ENCODE measurements at regions not wholly inside any gene's neighbourhood (a gene's known extent, or its start where the extent isn't known, plus 50 kb on each side); places are given as distances from the start of the nearest gene placed in this dataset.

DNA sequence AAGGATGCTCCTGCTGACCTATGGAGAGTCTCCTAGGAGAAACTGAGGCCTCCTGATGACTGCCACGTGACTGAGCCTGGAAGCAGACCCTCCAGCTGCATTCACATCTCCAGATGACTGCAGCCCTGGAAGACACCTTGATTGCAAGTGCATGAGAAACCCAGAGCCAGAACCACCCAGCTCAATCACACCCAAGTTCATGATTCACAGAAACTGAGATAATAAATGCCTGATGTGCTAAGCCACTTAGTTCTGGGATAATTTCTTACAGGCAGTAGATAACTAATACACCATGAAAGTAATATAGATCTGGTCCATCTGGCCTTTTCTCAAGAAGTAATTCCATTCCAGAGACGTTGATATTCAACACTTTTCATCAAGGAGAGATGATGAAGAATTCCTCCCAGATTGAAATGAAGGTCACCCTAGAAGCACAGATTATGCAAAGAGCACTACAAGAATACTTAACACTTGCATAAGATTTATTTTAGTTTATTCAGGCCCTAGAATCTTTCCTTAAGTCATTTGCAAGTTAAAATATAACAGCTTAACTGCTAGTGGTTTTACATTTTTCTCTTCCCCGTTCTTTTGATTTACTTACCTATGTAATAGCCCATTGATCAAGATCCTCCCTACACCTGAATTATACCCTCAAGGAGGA lies 208.2 kb upstream of the INHBA start:
- DNase-seq: peak; percentile 9

DNA sequence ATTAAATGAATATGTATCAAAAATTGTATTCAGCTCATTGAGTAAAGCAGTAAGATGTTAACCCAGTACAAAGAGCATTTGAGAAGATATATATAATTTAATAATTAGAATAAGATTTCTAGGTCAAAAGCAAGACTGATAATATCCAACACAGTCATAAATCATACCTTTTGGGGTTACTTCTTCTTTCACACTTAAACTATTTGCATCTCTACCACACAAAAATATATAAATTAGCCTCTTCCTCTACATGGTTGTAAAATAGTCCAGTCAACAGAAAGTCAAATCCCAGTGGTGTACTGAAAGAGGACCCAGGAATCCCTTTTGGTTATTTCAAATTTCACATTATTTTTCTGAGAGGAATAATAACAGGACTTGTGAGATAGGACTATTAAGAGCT lies 204.6 kb upstream of the INHBA start:
- no peak for DNase-seq

GRCh38 chr7:41900532-41900931 lies 197.6 kb upstream of the INHBA start:
- DNase-seq: no peak

DNA sequence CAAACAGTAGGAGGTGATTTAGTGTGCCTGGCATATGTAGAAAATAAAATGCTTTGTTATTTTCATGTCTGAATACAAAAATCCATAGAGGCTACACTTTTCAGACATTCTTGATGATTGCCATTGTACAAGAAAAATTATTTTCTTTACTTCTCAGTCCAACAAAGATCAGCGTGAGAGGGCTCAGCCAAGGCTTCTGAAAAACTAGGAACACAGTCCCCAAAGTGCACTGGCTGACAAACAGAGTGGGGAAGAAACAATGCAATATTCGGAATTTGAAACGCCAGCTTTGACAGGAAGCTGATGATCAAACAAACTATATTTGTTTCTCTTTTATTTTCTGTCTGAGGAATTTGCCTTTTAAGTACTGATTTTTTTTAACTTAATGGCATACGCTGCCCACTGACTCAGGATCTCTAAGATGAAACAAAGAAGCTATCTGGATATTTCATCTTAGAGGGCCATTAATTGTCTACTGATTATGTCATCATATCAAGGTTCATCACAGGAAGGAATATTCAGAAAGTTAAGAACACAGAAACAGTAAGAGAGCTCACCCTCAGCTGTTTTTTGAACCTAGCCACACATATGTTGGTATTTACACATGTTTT lies 197.0 kb upstream of the INHBA start:
- no peak for DNase-seq

- no peak for DNase-seq
These were observed 190.8 kb upstream of the INHBA start for GRCh38 chr7:41893656-41894055.

GRCh38 chr7:41892356-41893100 lies 189.6 kb upstream of the INHBA start:
- no peak for DNase-seq

DNA sequence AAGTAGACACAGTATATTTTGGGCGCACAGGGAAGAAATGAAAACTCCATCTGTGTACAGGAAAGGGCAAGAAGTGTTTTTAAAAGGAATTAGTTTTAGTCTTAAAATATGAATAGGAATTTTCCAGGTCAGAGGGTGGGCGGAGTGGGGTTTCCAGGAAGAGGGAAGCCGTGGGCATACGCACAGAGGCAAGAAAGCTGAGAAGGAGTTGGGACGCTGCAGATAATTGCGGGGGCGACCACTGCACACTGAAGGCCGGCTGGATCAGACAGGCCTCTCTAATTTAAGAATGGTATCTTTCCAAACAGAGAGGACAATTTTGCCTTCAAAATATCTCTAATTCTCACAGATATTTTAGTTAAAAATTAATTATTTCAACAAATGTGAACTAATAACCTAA lies 189.1 kb upstream of the INHBA start:
- DNase-seq: no peak

DNA sequence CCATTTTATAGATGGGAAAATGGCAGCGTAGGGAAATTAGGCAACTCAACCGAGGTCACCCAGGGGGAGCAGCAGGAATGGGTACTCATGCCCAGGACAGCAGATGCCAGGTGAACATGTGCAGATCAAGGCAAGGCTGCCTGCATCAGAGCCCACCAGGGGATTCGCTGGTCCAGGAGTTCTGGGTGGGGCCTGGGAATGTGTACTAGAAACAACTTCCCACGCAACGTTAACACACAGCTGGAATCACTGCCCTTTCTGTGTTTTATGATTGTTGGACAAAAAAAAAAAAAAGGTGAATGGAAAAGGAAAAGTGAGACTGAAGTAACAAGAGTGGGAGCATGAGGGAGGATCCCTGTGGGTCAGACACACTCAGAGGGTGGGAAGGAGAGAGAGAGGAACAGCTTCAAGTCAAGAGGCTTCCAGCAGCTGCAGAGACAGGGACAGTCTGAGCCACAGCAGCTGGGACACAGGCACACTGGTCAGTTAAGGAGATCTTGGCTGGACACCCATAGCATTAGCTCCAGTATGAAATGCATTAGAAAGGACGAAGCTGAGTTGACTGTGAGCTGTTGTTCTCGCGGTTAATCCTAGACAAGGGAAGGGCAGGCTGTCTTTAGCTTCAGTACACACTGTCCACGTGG lies 187.9 kb upstream of the INHBA start:
- DNase-seq: peak; percentile 84

DNA sequence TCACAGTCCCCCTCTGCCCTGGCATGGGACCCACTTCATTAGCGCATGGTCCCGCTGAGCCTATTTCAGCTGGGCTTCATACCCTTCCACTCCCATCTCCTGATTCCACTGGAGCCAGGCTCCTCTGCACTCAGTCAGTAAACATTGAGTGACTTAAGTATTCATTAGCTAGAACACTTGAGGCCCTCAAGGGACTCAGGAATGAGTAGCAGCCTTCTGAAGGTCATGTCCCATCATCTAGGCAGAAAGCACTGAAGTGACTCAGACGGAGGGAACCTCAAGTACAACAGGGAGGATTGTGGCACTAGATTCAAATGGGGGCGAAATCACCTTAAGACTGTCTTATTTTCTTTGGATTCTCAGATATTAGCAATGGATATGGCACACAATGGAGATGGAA lies 186.6 kb upstream of the INHBA start:
- no peak for DNase-seq

DNA sequence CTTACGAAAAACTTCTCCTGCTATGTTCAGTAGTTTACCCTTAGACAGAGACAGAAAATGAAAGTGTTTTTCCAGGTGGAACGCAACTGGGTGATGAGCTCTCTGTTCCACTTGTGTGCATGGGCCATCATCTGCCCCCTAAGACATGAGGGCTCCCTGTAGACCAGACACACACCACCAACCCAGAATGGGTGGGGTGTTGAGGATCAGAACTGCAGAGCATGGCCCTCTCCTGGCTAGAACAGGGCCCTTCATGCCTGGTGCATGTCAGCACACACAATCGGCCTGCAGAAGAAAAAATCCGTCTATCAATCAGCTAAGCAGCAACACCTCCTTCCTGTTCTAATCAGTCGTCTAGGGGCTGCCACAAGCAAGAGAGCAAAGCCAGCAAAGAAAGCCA lies 186.2 kb upstream of the INHBA start:
- DNase-seq: no peak

DNA sequence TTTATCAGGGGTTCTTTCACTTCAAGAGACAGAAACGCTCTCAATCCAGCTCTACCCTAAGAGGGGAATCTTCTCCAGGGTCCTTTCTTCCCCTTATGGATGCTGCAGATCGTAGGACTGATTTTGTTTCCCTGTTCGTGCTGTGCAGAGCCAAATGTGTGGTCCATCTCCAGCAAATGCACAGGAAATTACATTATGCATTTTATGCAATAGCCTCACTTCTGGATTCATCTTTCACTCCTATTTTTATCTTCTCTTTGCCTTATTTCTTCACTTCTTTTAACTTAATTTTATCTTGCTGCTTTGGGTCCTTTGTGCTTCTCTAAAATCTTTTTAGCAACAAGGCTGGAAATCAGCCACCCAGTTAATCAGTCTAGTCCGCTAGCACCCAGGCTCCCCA lies 184.5 kb upstream of the INHBA start:
- DNase-seq: peak; percentile 31

DNA sequence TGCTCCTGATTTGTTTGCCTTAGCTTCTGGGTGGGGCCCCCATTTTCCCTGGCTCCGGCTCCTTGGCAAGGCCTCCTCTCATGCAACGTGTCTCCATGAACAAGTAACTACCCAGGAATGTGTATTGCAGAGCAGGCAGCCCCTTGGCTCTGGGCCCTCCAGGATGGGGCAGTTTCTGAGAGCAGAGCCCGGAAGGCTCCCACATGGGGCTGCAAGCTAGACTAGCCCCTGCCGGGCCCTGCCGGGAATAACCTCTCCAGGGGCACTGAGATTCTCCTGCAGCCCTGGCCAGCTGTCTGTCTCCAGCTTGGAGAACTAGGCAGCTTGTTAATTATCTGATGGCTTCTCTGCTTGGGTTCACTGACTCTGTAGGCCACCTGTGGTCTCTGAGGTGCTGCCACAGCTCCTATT lies 184.0 kb upstream of the INHBA start:
- DNase-seq: peak; percentile 68

GRCh38 chr7:41886262-41886900 lies 183.5 kb upstream of the INHBA start:
- peak; percentile 88 for DNase-seq

DNA sequence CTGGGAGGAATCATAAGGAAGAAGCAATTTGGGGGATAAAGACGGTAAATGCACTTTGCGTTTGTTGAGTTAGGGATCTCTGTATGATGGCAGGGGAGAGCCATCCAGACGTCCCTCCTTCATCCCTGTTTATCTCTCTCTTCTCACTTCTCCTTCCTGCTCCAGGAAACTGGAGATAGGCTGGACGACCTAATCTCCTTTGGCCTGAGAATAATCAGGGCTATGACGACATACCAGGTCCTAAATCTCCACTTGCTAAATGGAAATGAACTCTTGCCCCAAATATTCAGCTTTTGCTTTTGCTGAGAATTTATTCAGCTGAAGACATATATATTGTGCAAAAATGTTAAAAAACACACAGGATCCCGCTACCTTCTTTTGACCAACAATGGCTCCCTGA lies 182.9 kb upstream of the INHBA start:
- DNase-seq: no peak

- no peak for DNase-seq
These were observed 182.2 kb upstream of the INHBA start for GRCh38 chr7:41885078-41885477.

GRCh38 chr7:41882745-41883420 lies 180.0 kb upstream of the INHBA start:
- no peak for DNase-seq

DNA sequence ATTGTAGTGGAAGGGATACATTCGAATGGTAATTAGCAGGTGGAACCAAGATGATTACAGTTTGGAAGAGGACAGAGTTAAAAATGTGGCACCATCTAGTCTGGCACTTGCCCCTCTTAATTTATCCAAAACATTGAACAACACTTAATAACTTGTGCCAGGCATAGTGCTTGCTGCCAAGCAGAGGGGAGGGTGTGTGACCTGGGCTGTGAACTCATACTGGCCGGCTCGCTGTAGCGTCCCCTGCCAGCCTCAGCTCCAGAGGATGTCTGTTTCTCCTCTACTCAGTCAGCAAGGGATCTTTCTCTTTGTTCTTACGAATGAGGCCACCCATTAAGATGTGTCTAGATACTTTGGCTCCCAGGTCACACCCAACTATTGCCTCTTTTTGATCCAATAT lies 179.4 kb upstream of the INHBA start:
- no peak for DNase-seq

GRCh38 chr7:41881331-41882130 lies 178.6 kb upstream of the INHBA start:
- no peak for DNase-seq

- DNase-seq: no peak
These were observed 177.2 kb upstream of the INHBA start for GRCh38 chr7:41880107-41880506.

DNA sequence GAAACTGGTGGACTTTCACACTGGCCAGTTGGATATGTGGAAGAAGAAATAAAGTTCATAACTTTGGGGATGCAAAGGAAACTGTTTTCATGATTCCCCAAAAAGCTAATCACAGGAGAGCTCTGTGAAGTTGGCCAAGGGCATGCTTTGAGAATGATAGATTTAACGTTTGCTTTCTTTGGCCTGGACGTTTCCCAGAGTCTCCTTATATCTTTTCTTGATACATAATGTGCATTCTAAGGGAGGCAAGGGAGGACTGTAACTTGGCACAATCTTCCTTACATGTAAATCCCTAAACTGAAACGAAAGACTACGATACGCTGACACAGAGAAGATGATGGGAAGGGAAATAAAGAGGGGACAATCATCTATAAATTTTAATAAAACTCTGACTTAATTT lies 176.5 kb upstream of the INHBA start:
- no peak for DNase-seq

Data from tongue (tissue), 1 donor.